Testis (tissue), 2 donors: ENCODE measurements at regions not wholly inside any gene's neighbourhood (a gene's known extent, or its start where the extent isn't known, plus 50 kb on each side); places are given as distances from the start of the nearest gene placed in this dataset.

Experiments
- DNase-seq: peaks from one replicate; pipeline ENCODE4 v3.0.0-alpha.2; 2019
- H3K27ac ChIP-seq, 2 donors: fragments of 200-600 bp; sonication (generic); one replicate each; pipeline ENCODE4 v1.5.1; 2019
- H3K27me3 ChIP-seq: fragments of 200-600 bp; sonication (generic); one replicate; pipeline ENCODE4 v1.5.1; 2019
- H3K36me3 ChIP-seq: fragments of 200-600 bp; sonication (generic); one replicate; pipeline ENCODE4 v1.5.1; 2017; ENCODE audit warnings: low read depth; ENCODE audit errors: missing control alignments
- H3K4me1 ChIP-seq: fragments of 200-600 bp; sonication (generic); one replicate; pipeline ENCODE4 v1.5.1; 2019
- H3K4me3 ChIP-seq, 2 donors: fragments of 200-600 bp; sonication (generic); one replicate each; pipeline ENCODE4 v1.5.1; 2017 to 2019
- H3K9me3 ChIP-seq: fragments of 200-600 bp; sonication (generic); one replicate; pipeline ENCODE4 v1.5.1; 2017
- CTCF ChIP-seq, 3 experiments: fragments of 450-650 bp in 2 of 3; fragments of 200-600 bp in 1 of 3; sonication (generic) in 1 of 3; IDR thresholded peaks; one replicate each; pipeline ENCODE4 v1.5.1; 2016 to 2019; ENCODE audit warnings: antibody characterized with exemption in 3 of 3, mild to moderate bottlenecking in 2 of 3, moderate library complexity in 1 of 3
- POLR2A ChIP-seq: fragments of 450-650 bp; IDR thresholded peaks from one replicate; pipeline ENCODE4 v1.6.1; 2017; ENCODE audit warnings: antibody characterized with exemption, mild to moderate bottlenecking, moderate library complexity
- WGBS, 2 donors: methylation state at CpG; one replicate each; pipeline ENCODE4 v1.1.5; 2018; 5-methylcytosine and 5-hydroxymethylcytosine counted together
- intact Hi-C: fragments of 100-400 bp; cut with DNase I; formaldehyde crosslinking; loops from one replicate; pipeline ENCODE4 v1.15.1; 2023; ENCODE audit warnings: low total_unique reads

GRCh38 chr9:12874395-12874794, 99.6 kb downstream of the LURAP1L start:
- DNase-seq = no peak
- H3K36me3 ChIP-seq = no peaks in the 10 kb centered on the region
- H3K9me3 ChIP-seq = no peaks in the 10 kb centered on the region
- intact Hi-C loops = no loop called here
- no peak overlapping the region for H3K4me3 ChIP-seq
- 64 to 65% methylated on average over 3 of the region's 3 CpGs for WGBS, 2 donors
- TF ChIP-seq POLR2A (no peak), CTCF (IDR thresholded peaks at IDR 0.05) (no peak)
- no peaks in the 10 kb centered on the region for H3K27me3 ChIP-seq
- H3K27ac ChIP-seq = no peak overlapping the region
- H3K4me1 ChIP-seq = no peaks in the 10 kb centered on the region

- TF ChIP-seq CTCF (IDR thresholded peaks at IDR 0.05) (no peak), POLR2A (no peak)
- no peak for DNase-seq
- Histone ChIP-seq H3K36me3 (no peaks in the 10 kb centered on the region), H3K27me3 (no peaks in the 10 kb centered on the region), H3K4me1 (no peaks in the 10 kb centered on the region), H3K27ac (no peak overlapping the region), H3K4me3 (no peak overlapping the region), H3K9me3 (no peaks in the 10 kb centered on the region)
- intact Hi-C loops = no loop called here
Observed at GRCh38 chr9:12875191-12875590, 100.4 kb downstream of the LURAP1L start.

- H3K36me3 ChIP-seq = no peaks in the 10 kb centered on the region
- WGBS, 2 donors = 36 to 37% methylated on average over 2 of the region's 2 CpGs
- no peak overlapping the region for H3K27ac ChIP-seq
- DNase-seq = no peak
- no peak overlapping the region for H3K4me3 ChIP-seq
- intact Hi-C loops = no loop called here
- H3K4me1 ChIP-seq = no peaks in the 10 kb centered on the region
- TF ChIP-seq CTCF (IDR thresholded peaks at IDR 0.05) (no peak), POLR2A (no peak)
- no peaks in the 10 kb centered on the region for H3K9me3 ChIP-seq
- no peaks in the 10 kb centered on the region for H3K27me3 ChIP-seq
Observed at GRCh38 chr9:12876872-12877271, 102.1 kb downstream of the LURAP1L start.

- no peak for DNase-seq
- Histone ChIP-seq H3K9me3 (no peaks in the 10 kb centered on the region), H3K4me1 (no peaks in the 10 kb centered on the region), H3K4me3 (no peak overlapping the region), H3K27ac (no peak overlapping the region), H3K36me3 (no peaks in the 10 kb centered on the region), H3K27me3 (no peaks in the 10 kb centered on the region)
- TF ChIP-seq POLR2A = no peak
- TF ChIP-seq CTCF (IDR thresholded peaks at IDR 0.05) = no peak
- intact Hi-C loops = no loop called here
- WGBS, 2 donors = 47 to 49% methylated on average over 5 of the region's 5 CpGs
Observed at GRCh38 chr9:12878351-12878978, 103.6 kb downstream of the LURAP1L start.

- no peak overlapping the region for H3K27ac ChIP-seq
Observed at GRCh38 chr9:12879961-12880360, 105.1 kb downstream of the LURAP1L start.

More at GRCh38 chr9:12879961-12880360, 105.1 kb downstream of the LURAP1L start:
- intact Hi-C loops = no loop called here
- no peak overlapping the region for H3K4me3 ChIP-seq
- no peaks in the 10 kb centered on the region for H3K36me3 ChIP-seq
- no peaks in the 10 kb centered on the region for H3K9me3 ChIP-seq
- no peak for DNase-seq
- TF ChIP-seq CTCF (IDR thresholded peaks at IDR 0.05) (no peak), POLR2A (no peak)
- H3K27me3 ChIP-seq = no peaks in the 10 kb centered on the region
- no peaks in the 10 kb centered on the region for H3K4me1 ChIP-seq
